PC-3 (cell line): ENCODE measurements at regions not wholly inside any gene's neighbourhood (a gene's known extent, or its start where the extent isn't known, plus 50 kb on each side); places are given as distances from the start of the nearest gene placed in this dataset.

Experiments used
- ATAC-seq: fragments of 200-7000 bp; cut with Tn5 transposase; 2 replicates; pipeline ENCODE4 v1.9.1; 2020; ENCODE audit warnings: mild to moderate bottlenecking, moderate library complexity
- BruUV-seq: library from RNA; stranded (reverse); fragments of 400-500 nt; replicated peaks from 2 replicates; lab custom pipeline; 2021; lab: Mats Ljungman, UMichigan
- CTCF ChIA-PET: fragments of 300-600 bp; sonication (Branson Sonifier 250); formaldehyde crosslinking; loops from one replicate; lab custom pipeline; 2022; ENCODE audit warnings: antibody characterized with exemption; lab: Charles Lee
- POLR2A ChIA-PET: fragments of 300-600 bp; sonication (Branson Sonifier 250); formaldehyde crosslinking; loops from one replicate; lab custom pipeline; 2022; ENCODE audit warnings: antibody characterized with exemption; ENCODE audit not compliant: unreplicated experiment; lab: Charles Lee
- DNase-seq: peaks from one replicate; pipeline ENCODE4 v3.0.0-alpha.2; 2015
- H2AFZ ChIP-seq: fragments of 300-600 bp; sonication (generic); 2 replicates; pipeline ENCODE4 v1.6.0; 2016; ENCODE audit warnings: antibody characterized with exemption, low read length
- H3F3A ChIP-seq: fragments of 300-600 bp; sonication (generic); one replicate; pipeline ENCODE4 v1.6.0; 2017; ENCODE audit warnings: antibody characterized with exemption, low read length, control low read depth, mild to moderate bottlenecking; ENCODE audit not compliant: unreplicated experiment
- H3K27ac ChIP-seq: fragments of 300-600 bp; sonication (generic); 2 replicates; pipeline ENCODE4 v1.5.1; 2016; ENCODE audit warnings: mild to moderate bottlenecking, low read length
- H3K27me3 ChIP-seq: fragments of 300-600 bp; sonication (generic); 2 replicates; pipeline ENCODE4 v1.6.1; 2016; ENCODE audit warnings: low read length, mixed read lengths
- H3K36me3 ChIP-seq: fragments of 300-600 bp; sonication (generic); 2 replicates; pipeline ENCODE4 v1.6.1; 2016; ENCODE audit warnings: low read depth, mixed run types, low read length, mixed read lengths
- H3K4me1 ChIP-seq: fragments of 300-600 bp; sonication (generic); 2 replicates; pipeline ENCODE4 v1.5.1; 2016; ENCODE audit warnings: low read length; ENCODE audit not compliant: insufficient read depth
- H3K4me2 ChIP-seq: fragments of 300-600 bp; sonication (generic); 2 replicates; pipeline ENCODE4 v1.6.0; 2016; ENCODE audit warnings: low read length
- H3K4me3 ChIP-seq: fragments of 300-600 bp; sonication (generic); 2 replicates; pipeline ENCODE4 v1.5.1; 2016; ENCODE audit warnings: mild to moderate bottlenecking, low read length, mixed read lengths
- H3K79me2 ChIP-seq: fragments of 300-600 bp; sonication (generic); 2 replicates; pipeline ENCODE4 v1.6.1; 2017; ENCODE audit warnings: low read length, mixed read lengths
- H3K9ac ChIP-seq: fragments of 300-600 bp; sonication (generic); 2 replicates; pipeline ENCODE4 v1.6.0; 2016; ENCODE audit warnings: mild to moderate bottlenecking, low read length
- H3K9me2 ChIP-seq: fragments of 300-600 bp; sonication (generic); replicated peaks from 2 replicates; pipeline ENCODE4 v1.6.1; 2016; ENCODE audit warnings: mixed run types, low read length, mixed read lengths
- H3K9me3 ChIP-seq: fragments of 300-600 bp; sonication (generic); 2 replicates; pipeline ENCODE4 v1.6.1; 2016; ENCODE audit warnings: low read length, mixed read lengths
- H4K20me1 ChIP-seq: fragments of 300-600 bp; sonication (generic); 2 replicates; pipeline ENCODE4 v1.6.1; 2016; ENCODE audit warnings: low read length, mixed read lengths
- EZH2 ChIP-seq: fragments of 300-600 bp; sonication (generic); IDR thresholded peaks from one replicate; pipeline ENCODE4 v1.6.1; 2017; ENCODE audit warnings: antibody characterized with exemption, mild to moderate bottlenecking, low read length; ENCODE audit not compliant: unreplicated experiment
- EZH2phosphoT487 ChIP-seq: fragments of 300-600 bp; sonication (generic); IDR thresholded peaks from 2 replicates; pipeline ENCODE4 v1.6.1; 2018; ENCODE audit warnings: mild to moderate bottlenecking, antibody characterized with exemption, low read length, borderline replicate concordance
- intact Hi-C: fragments of 100-400 bp; cut with micrococcal nuclease; formaldehyde crosslinking; loops from 2 replicates; pipeline ENCODE4 v1.9.0; 2023
- TF ChIP-seq, protein P1 (sequence below): fragments of 300-600 bp; sonication (generic); conservative IDR thresholded peaks from 2 replicates; pipeline ENCODE4 v1.5.1; 2017; ENCODE audit warnings: antibody characterized with exemption, low read depth, mild to moderate bottlenecking, low read length

GRCh38 chr6:113143206-113143605, 713.9 kb upstream of the MARCKS start:
- no TSS peak for BruUV-seq
- Histone ChIP-seq H3K4me3 (no peak overlapping the region), H2AFZ (no peak overlapping the region), H3K4me1 (no peaks in the 10 kb centered on the region), H3K9ac (no peak overlapping the region), H4K20me1 (no peaks in the 10 kb centered on the region), H3K4me2 (no peak overlapping the region), H3K36me3 (no peaks in the 10 kb centered on the region), H3K9me2 (no peaks in the 10 kb centered on the region), H3K79me2 (no peaks in the 10 kb centered on the region), H3K27ac (no peak overlapping the region), H3K9me3 (no peaks in the 10 kb centered on the region), H3F3A (no peaks in the 10 kb centered on the region), H3K27me3 (no peaks in the 10 kb centered on the region)
- ChIA-PET POLR2A (no interaction called here), CTCF (no interaction called here)
- DNase-seq = no peak
- intact Hi-C loops = no loop called here
- ATAC-seq = no peak
- TF ChIP-seq EZH2phosphoT487 (no peak), EZH2 (no peak)
- TF ChIP-seq, protein P1, sequence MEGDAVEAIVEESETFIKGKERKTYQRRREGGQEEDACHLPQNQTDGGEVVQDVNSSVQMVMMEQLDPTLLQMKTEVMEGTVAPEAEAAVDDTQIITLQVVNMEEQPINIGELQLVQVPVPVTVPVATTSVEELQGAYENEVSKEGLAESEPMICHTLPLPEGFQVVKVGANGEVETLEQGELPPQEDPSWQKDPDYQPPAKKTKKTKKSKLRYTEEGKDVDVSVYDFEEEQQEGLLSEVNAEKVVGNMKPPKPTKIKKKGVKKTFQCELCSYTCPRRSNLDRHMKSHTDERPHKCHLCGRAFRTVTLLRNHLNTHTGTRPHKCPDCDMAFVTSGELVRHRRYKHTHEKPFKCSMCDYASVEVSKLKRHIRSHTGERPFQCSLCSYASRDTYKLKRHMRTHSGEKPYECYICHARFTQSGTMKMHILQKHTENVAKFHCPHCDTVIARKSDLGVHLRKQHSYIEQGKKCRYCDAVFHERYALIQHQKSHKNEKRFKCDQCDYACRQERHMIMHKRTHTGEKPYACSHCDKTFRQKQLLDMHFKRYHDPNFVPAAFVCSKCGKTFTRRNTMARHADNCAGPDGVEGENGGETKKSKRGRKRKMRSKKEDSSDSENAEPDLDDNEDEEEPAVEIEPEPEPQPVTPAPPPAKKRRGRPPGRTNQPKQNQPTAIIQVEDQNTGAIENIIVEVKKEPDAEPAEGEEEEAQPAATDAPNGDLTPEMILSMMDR = no peak

- intact Hi-C loops = no loop called here
- H4K20me1 ChIP-seq = no peaks in the 10 kb centered on the region
- no TSS peak for BruUV-seq
- H3K36me3 ChIP-seq = no peaks in the 10 kb centered on the region
- ChIA-PET CTCF (no interaction called here), POLR2A (no interaction called here)
- H3K27ac ChIP-seq = no peak overlapping the region
- H3K4me1 ChIP-seq = no peaks in the 10 kb centered on the region
- no peaks in the 10 kb centered on the region for H3K9me3 ChIP-seq
- no peak overlapping the region for H3K4me3 ChIP-seq
- H3K27me3 ChIP-seq = no peaks in the 10 kb centered on the region
- no peaks in the 10 kb centered on the region for H3F3A ChIP-seq
- TF ChIP-seq EZH2phosphoT487 (no peak), EZH2 (no peak)
- TF ChIP-seq, protein P1 = no peak
- no peak for DNase-seq
- H3K4me2 ChIP-seq = no peak overlapping the region
- ATAC-seq = no peak
- no peak overlapping the region for H3K9ac ChIP-seq
- no peaks in the 10 kb centered on the region for H3K79me2 ChIP-seq
- H2AFZ ChIP-seq = no peak overlapping the region
- no peaks in the 10 kb centered on the region for H3K9me2 ChIP-seq
Observed at GRCh38 chr6:113144117-113144516, 713.0 kb upstream of the MARCKS start.

- H3K9me3 ChIP-seq = no peaks in the 10 kb centered on the region
- no peaks in the 10 kb centered on the region for H3K36me3 ChIP-seq
- no peak overlapping the region for H3K4me3 ChIP-seq
- ChIA-PET CTCF (no interaction called here), POLR2A (no interaction called here)
- no peak overlapping the region for H2AFZ ChIP-seq
- no peak overlapping the region for H3K4me2 ChIP-seq
- H3K79me2 ChIP-seq = no peaks in the 10 kb centered on the region
- no peak overlapping the region for H3K27ac ChIP-seq
- H3F3A ChIP-seq = no peaks in the 10 kb centered on the region
- no peak for TF ChIP-seq EZH2phosphoT487
- TF ChIP-seq EZH2 = no peak
- TF ChIP-seq, protein P1 = no peak
- intact Hi-C loops = no loop called here
- ATAC-seq = no peak
- no peaks in the 10 kb centered on the region for H4K20me1 ChIP-seq
- H3K27me3 ChIP-seq = no peaks in the 10 kb centered on the region
- no peaks in the 10 kb centered on the region for H3K4me1 ChIP-seq
- BruUV-seq = no TSS peak
- H3K9ac ChIP-seq = no peak overlapping the region
- DNase-seq = no peak
- no peaks in the 10 kb centered on the region for H3K9me2 ChIP-seq
Observed at GRCh38 chr6:113146878-113147277, 710.3 kb upstream of the MARCKS start.
